Smooth muscle cell (in vitro differentiated cells): ENCODE measurements at regions not wholly inside any gene's neighbourhood (a gene's known extent, or its start where the extent isn't known, plus 50 kb on each side); places are given as distances from the start of the nearest gene placed in this dataset.

Source experiments
- DNase-seq: peaks from one replicate; lab custom pipeline; 2025; ENCODE audit not compliant: unreplicated experiment; lab: John Stamatoyannopoulos, UW
- H2AFZ ChIP-seq: fragments of 200-600 bp; sonication (generic); 2 replicates; pipeline ENCODE4 v1.6.0; 2016; ENCODE audit warnings: antibody characterized with exemption, low read depth, mild to moderate bottlenecking
- H3F3A ChIP-seq: fragments of 200-600 bp; sonication (generic); 2 replicates; pipeline ENCODE4 v1.6.0; 2017; ENCODE audit warnings: antibody characterized with exemption, low read depth
- H3K27ac ChIP-seq: fragments of 200-600 bp; sonication (generic); 2 replicates; pipeline ENCODE4 v1.5.1; 2016; ENCODE audit warnings: low read depth, mild to moderate bottlenecking
- H3K27me3 ChIP-seq: fragments of 200-600 bp; sonication (generic); 2 replicates; pipeline ENCODE4 v1.6.1; 2016; ENCODE audit warnings: low read depth, mild to moderate bottlenecking
- H3K36me3 ChIP-seq: fragments of 200-600 bp; sonication (generic); 2 replicates; pipeline ENCODE4 v1.5.1; 2016; ENCODE audit warnings: low read depth
- H3K4me1 ChIP-seq: fragments of 200-600 bp; sonication (generic); 2 replicates; pipeline ENCODE4 v1.5.1; 2016; ENCODE audit warnings: low read depth
- H3K4me2 ChIP-seq: fragments of 200-600 bp; sonication (generic); 2 replicates; pipeline ENCODE4 v1.6.0; 2016; ENCODE audit warnings: mild to moderate bottlenecking
- H3K4me3 ChIP-seq: fragments of 200-600 bp; sonication (generic); 2 replicates; pipeline ENCODE4 v1.5.1; 2016; ENCODE audit warnings: mild to moderate bottlenecking
- H3K79me2 ChIP-seq: fragments of 200-600 bp; sonication (generic); 2 replicates; pipeline ENCODE4 v1.6.0; 2016; ENCODE audit warnings: low read depth, mild to moderate bottlenecking
- H3K9ac ChIP-seq: fragments of 200-600 bp; sonication (generic); 2 replicates; pipeline ENCODE4 v1.6.0; 2016; ENCODE audit warnings: low read depth
- H3K9me3 ChIP-seq: fragments of 200-600 bp; sonication (generic); replicated peaks from 2 replicates; pipeline ENCODE4 v1.5.1; 2016; ENCODE audit warnings: low read depth
- H4K20me1 ChIP-seq: fragments of 200-600 bp; sonication (generic); 2 replicates; pipeline ENCODE4 v1.6.0; 2016; ENCODE audit warnings: low read depth
- WGBS: methylation state at CpG from one replicate; pipeline ENCODE4 v1.1.7; 2016; ENCODE audit warnings: low lambda C conversion rate; 5-methylcytosine and 5-hydroxymethylcytosine counted together
- TF ChIP-seq, protein P1 (sequence below): fragments of 200-600 bp; sonication (generic); IDR thresholded peaks from 2 replicates; pipeline ENCODE4 v1.5.1; 2017; ENCODE audit warnings: borderline replicate concordance, mild to moderate bottlenecking, antibody characterized with exemption; ENCODE audit not compliant: insufficient read depth, poor library complexity, severe bottlenecking

GRCh38 chr14:25412998-25413397, 363.1 kb upstream of the STXBP6 start:
- Histone ChIP-seq H3K4me2 (no peak overlapping the region), H2AFZ (no peak overlapping the region)

DNA sequence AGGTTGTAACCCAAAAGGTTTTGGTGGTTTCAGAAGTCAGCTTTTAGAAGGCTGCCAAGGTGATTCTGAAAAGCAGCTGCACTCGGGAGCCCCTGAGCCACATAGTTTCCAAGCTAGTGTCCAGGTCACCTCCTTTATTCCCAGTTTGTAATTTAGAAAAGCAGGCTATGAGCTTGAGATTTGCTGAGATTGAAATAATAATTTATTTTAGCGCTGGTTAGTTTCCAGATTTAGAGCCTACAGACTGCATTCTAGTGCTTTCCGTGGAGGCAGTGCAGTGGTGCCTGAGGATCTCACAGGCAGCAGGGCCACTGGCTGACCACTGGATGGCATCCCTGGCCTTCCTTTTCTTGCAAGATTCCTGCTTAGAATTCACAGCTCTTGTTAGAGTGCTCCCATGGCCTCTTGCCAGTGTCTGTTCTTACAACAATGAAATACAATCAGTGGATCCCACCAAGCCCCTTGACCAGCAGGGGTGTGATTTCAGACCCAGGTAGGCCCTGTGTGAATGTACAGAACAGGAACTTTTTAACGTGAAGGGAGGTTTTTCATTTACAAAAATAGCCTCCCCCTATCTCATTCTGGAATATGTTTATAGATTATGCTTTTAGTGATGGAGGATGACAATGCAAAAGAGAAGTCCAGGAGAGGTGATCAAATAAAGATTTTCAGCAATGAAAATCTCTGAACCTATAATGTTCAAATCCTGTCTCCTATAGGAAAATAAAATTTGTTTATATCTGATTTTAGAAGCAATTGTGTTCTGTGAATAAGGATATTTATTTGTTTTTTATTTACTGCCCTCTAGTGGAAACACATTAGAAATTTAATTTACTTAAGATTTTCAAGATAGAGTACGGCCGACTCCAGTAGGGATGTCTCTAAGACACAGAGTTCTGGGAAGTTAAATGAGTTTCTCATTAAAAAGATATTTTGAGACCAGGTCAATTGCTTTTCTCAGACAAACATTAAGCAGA, 362.1 kb upstream of the STXBP6 start:
- no peak overlapping the region for H2AFZ ChIP-seq
- H3K27me3 ChIP-seq = no peaks in the 10 kb centered on the region
- WGBS = 65% methylated on average over 6 of the region's 6 CpGs
- no peak for DNase-seq
- no peaks in the 10 kb centered on the region for H3K9me3 ChIP-seq
- no peaks in the 10 kb centered on the region for H3K36me3 ChIP-seq
- H3K4me2 ChIP-seq = no peak overlapping the region
- H3K4me3 ChIP-seq = no peak overlapping the region
- TF ChIP-seq, protein P1, sequence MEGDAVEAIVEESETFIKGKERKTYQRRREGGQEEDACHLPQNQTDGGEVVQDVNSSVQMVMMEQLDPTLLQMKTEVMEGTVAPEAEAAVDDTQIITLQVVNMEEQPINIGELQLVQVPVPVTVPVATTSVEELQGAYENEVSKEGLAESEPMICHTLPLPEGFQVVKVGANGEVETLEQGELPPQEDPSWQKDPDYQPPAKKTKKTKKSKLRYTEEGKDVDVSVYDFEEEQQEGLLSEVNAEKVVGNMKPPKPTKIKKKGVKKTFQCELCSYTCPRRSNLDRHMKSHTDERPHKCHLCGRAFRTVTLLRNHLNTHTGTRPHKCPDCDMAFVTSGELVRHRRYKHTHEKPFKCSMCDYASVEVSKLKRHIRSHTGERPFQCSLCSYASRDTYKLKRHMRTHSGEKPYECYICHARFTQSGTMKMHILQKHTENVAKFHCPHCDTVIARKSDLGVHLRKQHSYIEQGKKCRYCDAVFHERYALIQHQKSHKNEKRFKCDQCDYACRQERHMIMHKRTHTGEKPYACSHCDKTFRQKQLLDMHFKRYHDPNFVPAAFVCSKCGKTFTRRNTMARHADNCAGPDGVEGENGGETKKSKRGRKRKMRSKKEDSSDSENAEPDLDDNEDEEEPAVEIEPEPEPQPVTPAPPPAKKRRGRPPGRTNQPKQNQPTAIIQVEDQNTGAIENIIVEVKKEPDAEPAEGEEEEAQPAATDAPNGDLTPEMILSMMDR = peak; percentile 47
- no peaks in the 10 kb centered on the region for H3K4me1 ChIP-seq
- no peak overlapping the region for H3K9ac ChIP-seq
- no peaks in the 10 kb centered on the region for H3F3A ChIP-seq
- H3K79me2 ChIP-seq = no peaks in the 10 kb centered on the region
- H4K20me1 ChIP-seq = no peaks in the 10 kb centered on the region
- H3K27ac ChIP-seq = no peak overlapping the region

More at GRCh38 chr14:25412998-25413397, 363.1 kb upstream of the STXBP6 start:
- Histone ChIP-seq H3K79me2 (no peaks in the 10 kb centered on the region), H3K9me3 (no peaks in the 10 kb centered on the region), H3K4me1 (no peaks in the 10 kb centered on the region), H4K20me1 (no peaks in the 10 kb centered on the region), H3K27ac (no peak overlapping the region), H3K36me3 (no peaks in the 10 kb centered on the region), H3F3A (no peaks in the 10 kb centered on the region), H3K4me3 (no peak overlapping the region), H3K9ac (no peak overlapping the region), H3K27me3 (no peaks in the 10 kb centered on the region)
- no peak for DNase-seq
- TF ChIP-seq, protein P1 = no peak

DNA sequence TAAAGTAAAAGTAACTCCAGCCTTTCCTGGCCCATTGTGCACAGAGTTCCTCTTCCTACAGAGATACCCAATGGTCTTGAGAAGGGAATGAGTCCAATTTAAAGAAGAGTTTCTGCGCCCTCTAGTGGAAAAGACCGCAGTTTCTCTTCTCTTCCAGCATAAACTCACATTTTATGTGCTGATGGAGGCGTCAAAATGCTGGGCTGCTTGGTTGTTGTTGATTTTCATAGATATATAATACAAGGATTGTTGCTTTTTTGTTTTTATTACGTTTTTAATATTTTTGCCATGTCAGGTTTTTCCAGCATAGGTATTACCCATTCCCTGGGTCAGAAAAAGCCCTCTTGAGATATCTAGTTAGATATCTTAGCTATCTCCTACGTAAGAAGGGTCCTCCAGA, 356.9 kb upstream of the STXBP6 start:
- DNase-seq = no peak
- no peak overlapping the region for H3K9ac ChIP-seq
- no peaks in the 10 kb centered on the region for H4K20me1 ChIP-seq
- no peak overlapping the region for H3K27ac ChIP-seq
- no peaks in the 10 kb centered on the region for H3K9me3 ChIP-seq
- WGBS = 25% methylated on average over 5 of the region's 5 CpGs
- no peaks in the 10 kb centered on the region for H3F3A ChIP-seq
- H3K4me1 ChIP-seq = no peaks in the 10 kb centered on the region
- no peak overlapping the region for H2AFZ ChIP-seq
- peaks cover 6% of the 10 kb centered on the region for H3K27me3 ChIP-seq
- H3K4me2 ChIP-seq = no peak overlapping the region
- no peaks in the 10 kb centered on the region for H3K79me2 ChIP-seq
- TF ChIP-seq, protein P1 = peak; percentile 83
- no peaks in the 10 kb centered on the region for H3K36me3 ChIP-seq
- no peak overlapping the region for H3K4me3 ChIP-seq

GRCh38 chr14:25400607-25401206, 350.8 kb upstream of the STXBP6 start:
- H2AFZ ChIP-seq = no peak overlapping the region
- no peak overlapping the region for H3K9ac ChIP-seq
- no peak overlapping the region for H3K4me2 ChIP-seq
- H3K36me3 ChIP-seq = no peaks in the 10 kb centered on the region
- H3K27ac ChIP-seq = no peak overlapping the region
- H3K9me3 ChIP-seq = no peaks in the 10 kb centered on the region
- H3K4me3 ChIP-seq = no peak overlapping the region
- WGBS = 24% methylated on average over 12 of the region's 12 CpGs
- peaks cover 12% of the 10 kb centered on the region for H3K27me3 ChIP-seq
- H3K79me2 ChIP-seq = no peaks in the 10 kb centered on the region
- TF ChIP-seq, protein P1 = peak; percentile 84
- no peaks in the 10 kb centered on the region for H3K4me1 ChIP-seq
- no peak for DNase-seq
- no peaks in the 10 kb centered on the region for H4K20me1 ChIP-seq
- H3F3A ChIP-seq = no peaks in the 10 kb centered on the region
